HG03520 (cell line): ENCODE measurements at regions not wholly inside any gene's neighbourhood (a gene's known extent, or its start where the extent isn't known, plus 50 kb on each side); places are given as distances from the start of the nearest gene placed in this dataset.
"Not testable (repeated sequence)": the region's sequence is repeated elsewhere in the genome, so short reads cannot be mapped to it uniquely, and the experiment has no call there.

Experiments
- ATAC-seq: cut with Tn5 transposase; IDR thresholded peaks from one replicate; pipeline ENCODE4 v1.9.1; 2021; ENCODE audit warnings: mild to moderate bottlenecking, moderate library complexity; ENCODE audit not compliant: unreplicated experiment

DNA sequence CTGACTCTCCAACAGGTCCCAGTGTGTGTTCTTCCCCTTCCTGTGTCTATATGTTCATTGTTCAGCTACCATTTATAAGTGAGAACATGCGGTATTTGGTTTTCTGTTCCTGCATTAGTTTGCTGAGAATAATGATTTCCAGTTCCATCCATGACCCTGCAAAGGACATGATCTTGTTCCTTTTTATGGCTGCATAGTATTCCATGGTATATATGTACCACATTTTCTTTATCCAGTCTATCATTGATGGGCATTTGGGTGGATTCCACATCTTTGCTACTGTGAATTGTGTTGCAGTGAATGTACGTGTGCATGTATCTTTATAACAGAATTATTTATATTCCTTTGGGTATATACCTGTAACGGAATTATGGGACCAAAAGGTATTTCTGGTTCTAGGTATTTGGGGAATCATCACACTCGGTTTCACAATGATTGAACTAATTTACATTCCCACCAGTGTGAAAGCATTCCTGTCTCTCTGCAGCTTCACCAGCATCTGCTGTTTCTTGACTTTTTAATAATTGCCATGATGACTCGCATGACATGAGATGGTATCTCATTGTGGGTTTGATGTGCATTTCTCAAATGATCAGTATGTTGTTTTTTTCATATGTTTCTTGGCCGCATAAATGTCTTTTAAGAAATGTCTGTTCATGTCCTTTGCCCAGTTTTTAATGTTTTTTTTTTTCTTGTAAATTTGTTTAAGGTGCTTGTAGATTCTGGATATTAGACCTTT, 60.2 kb downstream of the LSMEM1 start:
- ATAC-seq, result no peak

GRCh38 chr7:112546723-112547513, 66.1 kb downstream of the LSMEM1 start:
- no peak for ATAC-seq

DNA sequence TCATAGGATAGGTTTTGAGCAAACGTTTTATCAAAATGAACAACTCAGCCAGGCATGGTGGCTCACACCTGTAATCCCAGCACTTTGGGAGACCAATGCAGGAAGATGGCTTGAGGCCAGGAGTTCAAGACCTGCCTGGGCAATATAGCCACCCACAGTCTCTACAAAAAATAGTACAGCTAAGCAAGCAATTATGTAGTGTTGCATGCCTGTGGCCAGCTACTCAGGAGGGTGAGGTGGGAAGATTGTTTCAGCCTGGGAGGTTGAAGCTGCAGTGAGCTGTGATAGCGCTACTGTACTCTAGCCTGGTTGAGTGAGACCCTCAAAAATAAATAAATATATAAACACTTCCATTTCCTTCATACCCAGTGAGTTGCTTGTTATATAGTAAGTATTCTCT, 67.1 kb downstream of the LSMEM1 start:
- ATAC-seq, result no peak

DNA sequence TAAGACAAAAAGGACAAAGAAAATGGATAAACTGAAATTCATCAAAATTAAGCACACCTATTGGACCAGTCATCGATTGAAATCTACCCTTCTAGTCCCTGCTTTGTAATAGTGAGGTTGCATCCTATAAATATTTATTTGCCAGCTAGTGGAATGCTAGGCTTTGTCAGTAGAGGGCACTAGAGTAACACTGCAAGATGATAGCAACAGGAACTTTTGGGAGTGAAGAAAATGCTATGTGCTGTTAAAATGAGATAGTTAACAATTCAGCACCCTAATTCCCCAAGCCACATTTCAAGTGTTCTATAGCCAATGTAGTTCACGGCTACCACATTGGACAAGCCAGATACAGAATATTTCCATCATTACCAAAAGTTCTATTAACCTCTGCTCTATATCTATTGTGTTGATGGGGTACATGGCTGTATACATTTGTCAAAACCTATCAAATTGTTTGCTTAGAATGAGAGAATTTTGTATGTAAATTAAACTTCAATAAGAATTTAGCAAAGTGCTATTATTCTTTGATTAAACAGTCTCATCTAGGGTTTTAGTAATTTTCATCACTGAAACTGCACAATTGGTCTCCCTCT, 69.8 kb downstream of the LSMEM1 start:
- peak; percentile 92 for ATAC-seq

DNA sequence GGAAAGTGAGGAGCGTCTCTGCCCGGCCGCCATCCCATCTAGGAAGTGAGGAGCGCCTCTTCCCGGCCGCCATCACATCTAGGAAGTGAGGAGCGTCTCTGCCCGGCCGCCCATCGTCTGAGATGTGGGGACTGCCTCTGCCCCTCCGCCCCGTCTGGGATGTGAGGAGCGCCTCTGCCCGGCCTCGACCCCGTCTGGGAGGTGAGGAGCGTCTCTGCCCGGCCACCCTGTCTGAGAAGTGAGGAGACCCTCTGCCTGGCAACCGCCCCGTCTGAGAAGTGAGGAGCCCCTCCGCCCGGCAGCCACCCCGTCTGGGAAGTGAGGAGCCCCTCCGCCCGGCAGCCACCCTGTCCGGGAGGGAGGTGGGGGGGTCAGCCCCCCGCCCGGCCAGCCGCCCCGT, 70.7 kb downstream of the LSMEM1 start:
- not testable (repeated sequence) for ATAC-seq

DNA sequence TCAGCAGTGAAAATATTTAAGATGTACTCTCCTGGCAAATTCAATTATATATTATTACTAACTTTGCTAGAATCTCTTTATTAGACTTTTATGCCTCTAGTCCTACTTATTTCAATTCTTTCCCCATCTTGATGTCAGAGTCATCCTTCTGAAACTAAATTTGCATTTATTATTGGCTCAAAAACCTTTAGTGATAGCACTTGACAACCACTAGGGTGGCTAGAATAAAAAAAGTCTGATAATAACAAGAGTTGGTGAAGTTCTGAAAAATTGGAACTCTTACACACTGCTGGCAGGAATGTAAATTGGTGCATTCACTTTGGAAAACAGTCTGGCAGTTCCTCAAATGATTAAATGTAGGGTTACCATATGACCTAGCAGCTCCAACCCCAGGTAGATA, 73.8 kb downstream of the LSMEM1 start:
- no peak for ATAC-seq

GRCh38 chr7:112556633-112557032, 75.8 kb downstream of the LSMEM1 start:
- peak; percentile 95 for ATAC-seq

DNA sequence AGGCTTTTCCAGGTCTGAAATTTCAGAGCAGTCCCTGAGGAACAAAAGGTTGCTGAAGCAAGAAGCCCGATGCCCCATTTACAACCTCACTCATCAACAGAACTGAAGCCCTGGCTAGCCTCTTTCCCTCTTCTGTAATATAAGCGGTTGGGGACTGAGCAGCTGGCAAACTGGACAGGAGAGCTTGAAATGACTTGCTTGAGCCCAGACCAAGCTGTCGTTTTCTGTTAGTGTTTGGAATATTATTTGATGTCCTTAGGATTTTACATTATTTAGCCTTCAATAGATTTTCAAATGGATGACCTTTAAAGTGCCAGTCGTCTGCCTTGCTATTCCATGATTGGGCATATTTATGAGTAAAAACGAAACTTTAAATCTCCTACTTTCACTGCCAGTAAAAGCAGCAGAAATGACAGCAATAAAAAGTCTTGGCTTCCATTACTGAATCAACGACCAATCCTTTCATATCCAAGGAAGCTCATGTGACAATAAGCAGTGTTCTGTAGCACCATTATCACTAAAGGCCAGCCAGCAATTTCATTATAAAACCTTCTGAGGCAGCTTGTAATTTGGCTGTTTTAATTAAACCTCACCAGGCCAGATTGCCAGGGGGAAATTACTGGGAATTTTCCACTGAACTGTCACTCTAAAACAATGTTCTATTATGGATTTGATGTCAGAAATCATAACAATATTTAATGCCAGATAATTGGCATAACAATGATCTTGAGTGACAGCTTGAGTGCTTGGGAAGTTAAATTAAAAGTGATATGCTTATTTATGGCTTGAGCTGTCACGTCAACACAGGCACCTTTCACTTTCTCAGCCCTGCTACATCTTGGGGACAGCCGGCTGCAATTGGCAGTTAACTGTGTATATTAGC, 85.9 kb downstream of the LSMEM1 start:
- no peak for ATAC-seq

DNA sequence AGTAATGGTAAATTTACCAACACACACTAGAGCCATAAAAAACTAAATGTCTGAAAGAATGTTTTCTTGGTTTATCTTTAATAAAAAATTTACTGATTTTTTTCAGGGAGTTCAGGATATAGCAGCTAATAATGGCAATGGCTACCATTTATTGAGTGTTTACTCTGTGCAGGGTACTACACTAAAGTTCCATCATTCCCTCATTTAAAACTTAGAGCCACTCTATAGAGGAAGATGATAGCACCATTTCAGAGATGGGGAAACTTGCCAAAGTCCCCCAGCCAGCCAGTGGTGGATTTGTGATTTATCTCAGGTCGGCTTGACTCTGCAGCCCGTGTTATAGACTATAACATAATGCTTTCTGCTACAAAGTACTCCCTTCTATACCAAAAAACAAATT, 86.6 kb downstream of the LSMEM1 start:
- no peak for ATAC-seq

- ATAC-seq, result no peak
Observed at GRCh38 chr7:112571852-112572607, 91.2 kb downstream of the LSMEM1 start.

GRCh38 chr7:112572669-112573301, 92.0 kb downstream of the LSMEM1 start:
- ATAC-seq, result no peak

DNA sequence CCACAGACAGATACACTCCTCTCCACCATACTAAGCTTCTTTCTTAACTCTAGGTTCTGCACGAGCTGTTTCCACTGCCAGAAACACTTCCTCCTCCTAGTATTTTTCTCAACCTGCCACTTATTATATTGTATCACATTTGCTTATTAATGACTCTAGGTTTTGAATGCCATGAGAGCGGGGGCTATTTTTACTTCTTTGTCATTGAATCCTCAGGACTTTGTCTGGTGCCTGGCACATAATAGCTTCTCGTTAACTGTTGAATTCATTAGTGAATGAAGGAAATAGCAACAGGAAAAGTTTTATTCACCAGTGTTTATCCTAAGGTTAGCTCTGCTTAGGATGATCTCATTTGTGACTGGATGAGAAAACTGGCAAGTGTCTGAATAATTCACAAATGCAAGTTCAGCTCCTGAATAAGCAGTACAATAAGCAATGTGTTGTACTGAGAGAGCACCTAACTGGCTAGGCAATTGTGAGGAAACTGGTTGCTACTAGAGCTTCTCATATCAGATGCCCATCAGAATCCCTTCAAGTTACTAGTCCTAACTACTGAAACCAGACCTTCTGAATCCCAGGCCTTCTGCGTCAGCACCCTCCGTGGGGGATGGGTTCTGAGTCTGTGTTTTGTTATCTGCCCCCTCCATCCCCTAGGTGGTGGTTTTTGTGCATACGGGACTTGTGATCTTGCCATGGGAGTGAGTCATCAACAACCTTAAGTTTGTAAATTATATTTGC, 92.7 kb downstream of the LSMEM1 start:
- no peak for ATAC-seq

- ATAC-seq, result no peak
Observed at GRCh38 chr7:112575864-112576263, 95.1 kb downstream of the LSMEM1 start.

DNA sequence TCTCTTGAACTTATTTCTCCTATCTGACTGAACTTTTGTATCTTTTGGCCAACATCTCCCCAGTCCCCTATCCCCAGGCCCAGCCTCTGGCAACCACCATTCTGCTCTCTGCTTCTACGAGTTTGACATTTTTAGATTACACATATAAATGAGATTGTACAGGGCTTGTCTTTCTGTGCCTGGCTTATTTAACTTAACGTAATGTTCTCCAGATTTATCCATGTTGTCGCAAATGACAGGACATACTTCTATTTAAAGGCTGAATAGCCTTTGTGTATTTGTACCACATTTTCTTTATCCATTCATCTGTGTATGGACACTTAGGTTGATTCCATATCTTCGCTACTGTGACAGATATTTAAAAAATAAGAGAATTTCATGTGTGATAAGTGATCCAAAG, 98.6 kb downstream of the LSMEM1 start:
- ATAC-seq, result no peak

- no peak for ATAC-seq
Observed at GRCh38 chr7:112580717-112581435, 100.1 kb downstream of the LSMEM1 start.

DNA sequence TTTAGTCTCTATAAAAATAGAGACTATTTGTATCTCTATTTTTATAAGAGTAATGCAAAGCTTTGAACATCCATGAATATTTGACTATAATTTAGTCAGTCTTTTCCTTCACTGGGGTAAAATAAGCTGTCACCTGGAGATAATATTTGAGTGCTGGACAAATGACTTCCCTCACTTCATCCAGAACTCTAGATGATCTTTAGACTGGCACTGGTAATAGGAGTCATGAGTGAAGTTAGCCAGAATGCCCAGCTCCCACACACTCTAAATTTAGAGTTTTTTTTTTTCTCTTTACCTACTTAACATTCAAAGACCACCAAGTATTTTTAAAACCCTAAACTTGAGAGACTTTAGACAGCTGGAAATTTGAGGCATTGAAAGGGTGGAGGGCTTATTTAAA, 100.7 kb downstream of the LSMEM1 start:
- no peak for ATAC-seq

DNA sequence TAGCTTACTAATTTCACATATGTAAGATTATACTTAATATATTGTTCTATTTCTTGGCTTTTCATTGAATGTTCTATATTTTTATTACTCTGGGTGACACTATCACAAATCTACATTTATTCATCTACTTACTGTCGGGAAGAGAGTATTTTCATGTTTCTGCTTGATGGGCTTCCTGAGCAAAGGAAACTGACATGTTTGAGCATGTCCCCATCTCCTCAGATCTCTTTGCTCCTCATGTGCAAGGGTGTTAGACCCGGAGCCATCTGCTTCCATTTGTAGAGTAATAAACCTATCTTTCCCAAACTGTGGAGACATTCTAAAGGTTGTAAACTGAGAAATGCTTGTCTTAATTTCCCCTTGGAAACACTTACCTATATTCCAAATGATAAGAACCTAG, 103.5 kb downstream of the LSMEM1 start:
- ATAC-seq, result no peak

- no peak for ATAC-seq
Observed at GRCh38 chr7:112587504-112587903, 106.7 kb downstream of the LSMEM1 start.
